PC-9 (cell line): ENCODE measurements at regions not wholly inside any gene's neighbourhood (a gene's known extent, or its start where the extent isn't known, plus 50 kb on each side); places are given as distances from the start of the nearest gene placed in this dataset.

Experiments
- BruUV-seq: library from RNA; stranded (reverse); fragments of 400-500 nt; replicated peaks from 2 replicates; lab custom pipeline; 2021; lab: Mats Ljungman, UMichigan
- CTCF ChIA-PET: fragments of 300-600 bp; sonication (Branson Sonifier 250); formaldehyde crosslinking; loops from one replicate; lab custom pipeline; 2022; ENCODE audit warnings: antibody characterized with exemption; lab: Charles Lee
- POLR2A ChIA-PET: fragments of 300-600 bp; sonication (Branson Sonifier 250); formaldehyde crosslinking; loops from one replicate; lab custom pipeline; 2022; ENCODE audit warnings: antibody characterized with exemption; ENCODE audit not compliant: unreplicated experiment; lab: Charles Lee
- DNase-seq, 2 experiments: peaks; one replicate each; pipeline versions ENCODE4 v3.0.0 to v3.0.0-alpha.2; 2015 to 2022; ENCODE audit warnings: mixed read lengths in 1 of 2
- H2AFZ ChIP-seq: fragments of 200-600 bp; sonication (generic); 2 replicates; pipeline ENCODE4 v1.8.1; 2017; ENCODE audit warnings: antibody characterized with exemption
- H3F3A ChIP-seq: fragments of 200-600 bp; sonication (generic); 2 replicates; pipeline ENCODE4 v1.8.1; 2017; ENCODE audit warnings: antibody characterized with exemption, mild to moderate bottlenecking, low read depth; ENCODE audit not compliant: insufficient read depth
- H3K27ac ChIP-seq: fragments of 200-600 bp; sonication (generic); 2 replicates; pipeline ENCODE4 v1.6.1; 2016; ENCODE audit warnings: mixed run types
- H3K27me3 ChIP-seq: fragments of 200-600 bp; sonication (generic); 2 replicates; pipeline ENCODE4 v1.6.1; 2016; ENCODE audit warnings: low read depth, mixed run types; ENCODE audit not compliant: insufficient read depth
- H3K36me3 ChIP-seq: fragments of 200-600 bp; sonication (generic); 2 replicates; pipeline ENCODE4 v1.6.1; 2016; ENCODE audit warnings: low read depth, mixed run types
- H3K4me1 ChIP-seq: fragments of 200-600 bp; sonication (generic); replicated peaks from 2 replicates; pipeline ENCODE4 v1.6.1; 2016; ENCODE audit warnings: mixed run types; ENCODE audit not compliant: insufficient read depth
- H3K4me2 ChIP-seq: fragments of 200-600 bp; sonication (generic); 2 replicates; pipeline ENCODE4 v1.6.1; 2017; ENCODE audit warnings: mixed run types
- H3K4me3 ChIP-seq: fragments of 200-600 bp; sonication (generic); 2 replicates; pipeline ENCODE4 v1.6.1; 2016; ENCODE audit warnings: mixed run types
- H3K79me2 ChIP-seq: fragments of 200-600 bp; sonication (generic); 2 replicates; pipeline ENCODE4 v1.6.1; 2017; ENCODE audit warnings: low read depth, mixed run types
- H3K9me2 ChIP-seq: fragments of 200-600 bp; sonication (generic); 2 replicates; pipeline ENCODE4 v1.8.1; 2017; ENCODE audit warnings: mild to moderate bottlenecking; ENCODE audit not compliant: insufficient read depth
- H3K9me3 ChIP-seq: fragments of 200-600 bp; sonication (generic); 2 replicates; pipeline ENCODE4 v1.8.1; 2016; ENCODE audit warnings: low read depth; ENCODE audit not compliant: insufficient read depth
- H4K20me1 ChIP-seq: fragments of 200-600 bp; sonication (generic); 2 replicates; pipeline ENCODE4 v1.8.1; 2017; ENCODE audit not compliant: insufficient read depth
- EZH2 ChIP-seq: fragments of 200-600 bp; sonication (generic); IDR thresholded peaks from 2 replicates; pipeline ENCODE4 v1.8.0; 2017; ENCODE audit warnings: antibody characterized with exemption, low read depth
- intact Hi-C: fragments of 100-400 bp; cut with micrococcal nuclease; formaldehyde crosslinking; loops from one replicate; pipeline ENCODE4 v1.10.0; 2022; ENCODE audit not compliant: unreplicated experiment
- TF ChIP-seq, protein P1 (sequence below): fragments of 200-600 bp; sonication (generic); conservative IDR thresholded peaks from 2 replicates; pipeline ENCODE4 v1.6.1; 2017; ENCODE audit warnings: mixed run types, antibody characterized with exemption, mild to moderate bottlenecking, moderate library complexity

DNA sequence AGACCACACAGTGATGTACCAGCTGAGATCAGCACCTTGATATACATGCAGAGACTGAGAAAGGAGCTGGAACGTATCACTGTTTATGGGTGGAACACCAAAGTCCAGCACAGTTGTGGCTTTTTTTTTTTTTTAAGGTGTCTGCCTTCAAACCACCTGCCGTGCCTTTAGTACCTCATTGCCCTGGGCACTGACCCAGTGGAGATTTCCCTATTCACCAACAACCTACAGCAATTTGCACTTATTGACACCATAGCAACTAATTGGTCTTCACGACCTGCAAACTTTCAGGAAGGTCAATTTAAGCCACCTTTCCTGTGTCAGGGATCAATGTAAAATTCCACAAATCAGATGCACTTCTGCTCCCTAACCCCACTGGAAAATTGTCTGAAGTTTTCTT is 181.6 kb upstream of the ADGRL2 start:
- CTCF ChIA-PET = no interaction called here
- H3K4me1 ChIP-seq = no peaks in the 10 kb centered on the region
- BruUV-seq = no TSS peak
- POLR2A ChIA-PET = no interaction called here
- no peaks in the 10 kb centered on the region for H3K36me3 ChIP-seq
- no peak for DNase-seq
- TF ChIP-seq, protein P1, sequence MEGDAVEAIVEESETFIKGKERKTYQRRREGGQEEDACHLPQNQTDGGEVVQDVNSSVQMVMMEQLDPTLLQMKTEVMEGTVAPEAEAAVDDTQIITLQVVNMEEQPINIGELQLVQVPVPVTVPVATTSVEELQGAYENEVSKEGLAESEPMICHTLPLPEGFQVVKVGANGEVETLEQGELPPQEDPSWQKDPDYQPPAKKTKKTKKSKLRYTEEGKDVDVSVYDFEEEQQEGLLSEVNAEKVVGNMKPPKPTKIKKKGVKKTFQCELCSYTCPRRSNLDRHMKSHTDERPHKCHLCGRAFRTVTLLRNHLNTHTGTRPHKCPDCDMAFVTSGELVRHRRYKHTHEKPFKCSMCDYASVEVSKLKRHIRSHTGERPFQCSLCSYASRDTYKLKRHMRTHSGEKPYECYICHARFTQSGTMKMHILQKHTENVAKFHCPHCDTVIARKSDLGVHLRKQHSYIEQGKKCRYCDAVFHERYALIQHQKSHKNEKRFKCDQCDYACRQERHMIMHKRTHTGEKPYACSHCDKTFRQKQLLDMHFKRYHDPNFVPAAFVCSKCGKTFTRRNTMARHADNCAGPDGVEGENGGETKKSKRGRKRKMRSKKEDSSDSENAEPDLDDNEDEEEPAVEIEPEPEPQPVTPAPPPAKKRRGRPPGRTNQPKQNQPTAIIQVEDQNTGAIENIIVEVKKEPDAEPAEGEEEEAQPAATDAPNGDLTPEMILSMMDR = no peak
- TF ChIP-seq EZH2 = no peak
- no peak overlapping the region for H3K4me3 ChIP-seq
- H3K27ac ChIP-seq = no peak overlapping the region
- peaks cover 4% of the 10 kb centered on the region; the same call in 1 of the 2 replicates for H3K9me3 ChIP-seq
- no peaks in the 10 kb centered on the region for H3F3A ChIP-seq
- no peaks in the 10 kb centered on the region for H3K9me2 ChIP-seq
- no peak overlapping the region for H3K4me2 ChIP-seq
- no peaks in the 10 kb centered on the region for H4K20me1 ChIP-seq
- no peak overlapping the region for H2AFZ ChIP-seq
- H3K27me3 ChIP-seq = no peaks in the 10 kb centered on the region
- intact Hi-C loops = no loop called here
- no peaks in the 10 kb centered on the region for H3K79me2 ChIP-seq

DNA sequence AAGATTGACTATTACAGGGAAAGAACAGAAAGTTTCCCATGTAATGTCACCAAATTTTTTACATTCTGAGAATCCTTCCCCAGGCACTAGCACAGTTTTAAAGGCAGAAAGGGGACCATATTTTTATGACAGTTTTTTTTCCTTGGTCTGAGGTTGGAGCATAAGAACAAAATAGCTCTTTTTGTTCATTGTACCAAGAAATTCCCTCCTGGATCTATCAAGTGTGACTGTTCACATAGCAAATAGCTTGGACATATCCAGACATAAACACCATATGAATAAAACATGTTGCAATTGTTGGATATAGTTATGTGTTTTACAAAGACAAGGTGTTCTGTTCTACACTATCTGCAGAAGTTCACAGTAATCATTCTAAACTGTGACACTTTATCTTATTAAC is 182.4 kb upstream of the ADGRL2 start:
- Histone ChIP-seq H3K27ac (no peak overlapping the region), H3K9me3 (peaks cover 4% of the 10 kb centered on the region; the same call in 1 of the 2 replicates), H2AFZ (no peak overlapping the region), H3F3A (no peaks in the 10 kb centered on the region), H3K9me2 (no peaks in the 10 kb centered on the region), H4K20me1 (no peaks in the 10 kb centered on the region), H3K4me1 (no peaks in the 10 kb centered on the region), H3K4me3 (no peak overlapping the region), H3K4me2 (no peak overlapping the region), H3K79me2 (no peaks in the 10 kb centered on the region), H3K27me3 (no peaks in the 10 kb centered on the region), H3K36me3 (no peaks in the 10 kb centered on the region)
- no TSS peak for BruUV-seq
- intact Hi-C loops = no loop called here
- TF ChIP-seq EZH2 = no peak
- TF ChIP-seq, protein P1 = no peak
- no peak for DNase-seq
- CTCF ChIA-PET = no interaction called here
- POLR2A ChIA-PET = no interaction called here

GRCh38 chr1:81617308-81617967 is 183.3 kb upstream of the ADGRL2 start:
- CTCF ChIA-PET = no interaction called here
- TF ChIP-seq, protein P1 = no peak
- no peak for TF ChIP-seq EZH2
- Histone ChIP-seq H3K27ac (no peak overlapping the region), H3K9me3 (peaks cover 4% of the 10 kb centered on the region; the same call in 1 of the 2 replicates), H3K4me2 (no peak overlapping the region), H2AFZ (no peak overlapping the region), H3K36me3 (no peaks in the 10 kb centered on the region), H4K20me1 (no peaks in the 10 kb centered on the region), H3K9me2 (no peaks in the 10 kb centered on the region), H3K4me3 (no peak overlapping the region), H3F3A (no peaks in the 10 kb centered on the region), H3K79me2 (no peaks in the 10 kb centered on the region), H3K4me1 (no peaks in the 10 kb centered on the region), H3K27me3 (no peaks in the 10 kb centered on the region)
- intact Hi-C loops = no loop called here
- DNase-seq = no peak
- no TSS peak for BruUV-seq
- POLR2A ChIA-PET = no interaction called here
